ENCODE measurements at regions not wholly inside any gene's neighbourhood (a gene's known extent, or its start where the extent isn't known, plus 50 kb on each side); places are given as distances from the start of the nearest gene placed in this dataset.

- H3K4me1 ChIP-seq: no peaks in the 10 kb centered on the region
- ATAC-seq (peak in 1 of 4 donors; percentile 20), DNase-seq (no peak)
- peaks cover 0 to 26% (median 5%) of the 10 kb centered on the region in 12 donors for H3K9me3 ChIP-seq
- intact Hi-C loops (cut with DNase I): no loop called here
- H3K36me3 ChIP-seq: no peaks in the 10 kb centered on the region
- H3K27ac ChIP-seq: no peak overlapping the region
- H3K27me3 ChIP-seq: no peaks in the 10 kb centered on the region
- TF ChIP-seq, protein P1, sequence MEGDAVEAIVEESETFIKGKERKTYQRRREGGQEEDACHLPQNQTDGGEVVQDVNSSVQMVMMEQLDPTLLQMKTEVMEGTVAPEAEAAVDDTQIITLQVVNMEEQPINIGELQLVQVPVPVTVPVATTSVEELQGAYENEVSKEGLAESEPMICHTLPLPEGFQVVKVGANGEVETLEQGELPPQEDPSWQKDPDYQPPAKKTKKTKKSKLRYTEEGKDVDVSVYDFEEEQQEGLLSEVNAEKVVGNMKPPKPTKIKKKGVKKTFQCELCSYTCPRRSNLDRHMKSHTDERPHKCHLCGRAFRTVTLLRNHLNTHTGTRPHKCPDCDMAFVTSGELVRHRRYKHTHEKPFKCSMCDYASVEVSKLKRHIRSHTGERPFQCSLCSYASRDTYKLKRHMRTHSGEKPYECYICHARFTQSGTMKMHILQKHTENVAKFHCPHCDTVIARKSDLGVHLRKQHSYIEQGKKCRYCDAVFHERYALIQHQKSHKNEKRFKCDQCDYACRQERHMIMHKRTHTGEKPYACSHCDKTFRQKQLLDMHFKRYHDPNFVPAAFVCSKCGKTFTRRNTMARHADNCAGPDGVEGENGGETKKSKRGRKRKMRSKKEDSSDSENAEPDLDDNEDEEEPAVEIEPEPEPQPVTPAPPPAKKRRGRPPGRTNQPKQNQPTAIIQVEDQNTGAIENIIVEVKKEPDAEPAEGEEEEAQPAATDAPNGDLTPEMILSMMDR (IDR thresholded peaks at IDR 0.05): no peak
- no peak for TF ChIP-seq POLR2A (IDR thresholded peaks at IDR 0.05)
- 17 to 35% (median 20%) methylated on average over 2 of the region's 2 CpGs for WGBS, 4 donors
- H3K4me3 ChIP-seq: no peak overlapping the region
Measured at GRCh38 chr14:28468191-28469151, 298.1 kb upstream of the FOXG1 start.

- intact Hi-C loops (cut with DNase I): no loop called here
- no peaks in the 10 kb centered on the region for H3K9me3 ChIP-seq
- H3K4me3 ChIP-seq: no peak overlapping the region
- H3K27me3 ChIP-seq: no peaks in the 10 kb centered on the region
- no peak for TF ChIP-seq POLR2A (IDR thresholded peaks at IDR 0.05)
- TF ChIP-seq, protein P1 (IDR thresholded peaks at IDR 0.05): no peak
- H3K36me3 ChIP-seq: no peaks in the 10 kb centered on the region
- DNase-seq: no peak
- H3K4me1 ChIP-seq: no peaks in the 10 kb centered on the region
- no peak overlapping the region for H3K27ac ChIP-seq
- 61 to 65% (median 65%) methylated on average over 8 of the region's 8 CpGs for WGBS, 4 donors
- no peak for ATAC-seq
Measured at GRCh38 chr14:28482251-28483040, 284.1 kb upstream of the FOXG1 start.

- WGBS, 4 donors: 79 to 89% (median 84%) methylated on average over 3 of the region's 3 CpGs
- no peaks in the 10 kb centered on the region for H3K9me3 ChIP-seq
- H3K4me1 ChIP-seq: no peaks in the 10 kb centered on the region
- no peak for ATAC-seq
- DNase-seq: no peak
- TF ChIP-seq, protein P1 (IDR thresholded peaks at IDR 0.05): no peak
- no peak for TF ChIP-seq POLR2A (IDR thresholded peaks at IDR 0.05)
- no peaks in the 10 kb centered on the region for H3K27me3 ChIP-seq
- H3K27ac ChIP-seq: no peak overlapping the region
- no peaks in the 10 kb centered on the region for H3K36me3 ChIP-seq
- no peak overlapping the region for H3K4me3 ChIP-seq
- intact Hi-C loops (cut with DNase I): no loop called here
Measured at GRCh38 chr14:28483506-28483905, 283.1 kb upstream of the FOXG1 start.

DNA sequence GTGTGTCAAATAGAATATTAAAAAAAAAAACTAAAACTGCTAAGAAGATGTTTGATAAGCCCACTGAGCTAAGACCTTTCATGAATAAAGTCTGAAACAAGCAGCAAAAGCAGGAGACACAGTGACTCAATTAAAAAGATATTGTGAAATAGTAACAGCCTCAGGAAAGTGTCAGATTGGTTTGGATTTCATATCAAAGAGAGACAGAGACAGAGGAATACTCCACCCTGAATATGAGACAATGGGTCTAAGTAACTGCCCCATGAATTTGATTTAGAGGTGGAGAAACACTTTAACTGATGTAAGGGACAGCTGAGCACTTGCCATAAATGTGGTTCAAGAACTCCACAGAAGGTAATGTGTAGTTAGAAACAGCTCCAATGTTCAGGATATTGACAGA lies 277.9 kb upstream of the FOXG1 start:
- no peaks in the 10 kb centered on the region for H3K27me3 ChIP-seq
- H3K4me3 ChIP-seq: no peak overlapping the region
- intact Hi-C loops (cut with DNase I): no loop called here
- H3K4me1 ChIP-seq: no peaks in the 10 kb centered on the region
- DNase-seq: no peak
- TF ChIP-seq POLR2A (IDR thresholded peaks at IDR 0.05): no peak
- no peak overlapping the region for H3K27ac ChIP-seq
- H3K36me3 ChIP-seq: no peaks in the 10 kb centered on the region
- no peak for ATAC-seq
- H3K9me3 ChIP-seq: no peaks in the 10 kb centered on the region

All from heart left ventricle (tissue), 16 donors.